ENCODE measurements at regions not wholly inside any gene's neighbourhood (a gene's known extent, or its start where the extent isn't known, plus 50 kb on each side); places are given as distances from the start of the nearest gene placed in this dataset.

- WGBS (ENCODE audit: extremely low coverage, insufficient coverage, insufficient read length): no CpG with 5 or more reads among the region's 20 CpGs
- H2BK12ac ChIP-seq (ENCODE audit: low read length): no peak overlapping the region
- H3K79me2 ChIP-seq (ENCODE audit: control insufficient read depth, insufficient read depth, low read length, poor library complexity): no peaks in the 10 kb centered on the region
These were observed 163.5 kb downstream of the RTP5 start for GRCh38 chr2:242032780-242033656.

GRCh38 chr2:242034138-242034537 is 164.6 kb downstream of the RTP5 start:
- no peak for DNase-seq
- Histone ChIP-seq H3K4me2 (ENCODE audit: low read length) (no peak overlapping the region), H4K12ac (ENCODE audit: low read depth, low read length) (no peak overlapping the region), H2AFZ (ENCODE audit: insufficient read depth, low read length, poor library complexity) (no peak overlapping the region), H3K14ac (ENCODE audit: low read length) (no peak overlapping the region), H4K8ac (ENCODE audit: low read depth, low read length) (no peak overlapping the region), H3K4ac (ENCODE audit: low read depth, low read length) (no peak overlapping the region), H3K23ac (ENCODE audit: low read length) (no peak overlapping the region), H3K18ac (ENCODE audit: low read length) (no peak overlapping the region), H3K4me3 (ENCODE audit: low read depth, low read length) (no peak overlapping the region), H2BK120ac (ENCODE audit: insufficient read depth, low read length, poor library complexity) (no peak overlapping the region), H3K27ac (ENCODE audit: low read depth, low read length) (no peak overlapping the region), H3K4me1 (ENCODE audit: control insufficient read depth in 1 of 2, insufficient read depth in 2 of 2, low read length in 2 of 2) (no peaks in the 10 kb centered on the region), H2BK5ac (ENCODE audit: low read depth, low read length, poor library complexity) (no peak overlapping the region), H3K79me2 (ENCODE audit: control insufficient read depth, insufficient read depth, low read length, poor library complexity) (no peaks in the 10 kb centered on the region), H2BK12ac (ENCODE audit: low read length) (no peak overlapping the region), H3K9ac (ENCODE audit: low read length) (no peak overlapping the region), H3K27me3 (ENCODE audit: insufficient read depth, low read length) (no peaks in the 10 kb centered on the region), H3K36me3 (ENCODE audit: control insufficient read depth in 1 of 2, insufficient read depth in 2 of 2, low read length in 2 of 2) (no peaks in the 10 kb centered on the region), H3K79me1 (ENCODE audit: low read length) (no peaks in the 10 kb centered on the region), H2AK5ac (ENCODE audit: low read length) (no peak overlapping the region), H3K9me3 (ENCODE audit: insufficient read depth, low read depth, low read length) (peaks cover 2% of the 10 kb centered on the region), H4K91ac (ENCODE audit: low read depth, low read length) (no peak overlapping the region)
- no CpG with 5 or more reads among the region's 6 CpGs for WGBS (ENCODE audit: extremely low coverage, insufficient coverage, insufficient read length)

More at GRCh38 chr2:242032780-242033656, 163.5 kb downstream of the RTP5 start:
- Histone ChIP-seq H3K4ac (ENCODE audit: low read depth, low read length) (no peak overlapping the region), H2BK120ac (ENCODE audit: insufficient read depth, low read length, poor library complexity) (no peak overlapping the region), H3K4me2 (ENCODE audit: low read length) (no peak overlapping the region), H3K9ac (ENCODE audit: low read length) (no peak overlapping the region), H3K36me3 (ENCODE audit: control insufficient read depth in 1 of 2, insufficient read depth in 2 of 2, low read length in 2 of 2) (no peaks in the 10 kb centered on the region), H3K18ac (ENCODE audit: low read length) (no peak overlapping the region), H3K4me1 (ENCODE audit: control insufficient read depth in 1 of 2, insufficient read depth in 2 of 2, low read length in 2 of 2) (no peaks in the 10 kb centered on the region), H3K9me3 (ENCODE audit: insufficient read depth, low read depth, low read length) (peaks cover 3% of the 10 kb centered on the region), H3K4me3 (ENCODE audit: low read depth, low read length) (no peak overlapping the region), H4K12ac (ENCODE audit: low read depth, low read length) (no peak overlapping the region), H4K91ac (ENCODE audit: low read depth, low read length) (no peak overlapping the region), H3K79me1 (ENCODE audit: low read length) (no peaks in the 10 kb centered on the region), H2AK5ac (ENCODE audit: low read length) (no peak overlapping the region), H3K27me3 (ENCODE audit: insufficient read depth, low read length) (no peaks in the 10 kb centered on the region), H2BK5ac (ENCODE audit: low read depth, low read length, poor library complexity) (no peak overlapping the region), H3K27ac (ENCODE audit: low read depth, low read length) (no peak overlapping the region), H4K8ac (ENCODE audit: low read depth, low read length) (no peak overlapping the region), H3K14ac (ENCODE audit: low read length) (no peak overlapping the region), H3K23ac (ENCODE audit: low read length) (no peak overlapping the region), H2AFZ (ENCODE audit: insufficient read depth, low read length, poor library complexity) (no peak overlapping the region)
- DNase-seq: no peak

- whole genome bisulfite sequencing (ENCODE audit: extremely low coverage, insufficient coverage, insufficient read length): no CpG with 5 or more reads among the region's 37 CpGs
- Histone ChIP-seq H3K4me3 (ENCODE audit: low read depth, low read length) (no peak overlapping the region), H2AFZ (ENCODE audit: insufficient read depth, low read length, poor library complexity) (no peak overlapping the region), H4K12ac (ENCODE audit: low read depth, low read length) (no peak overlapping the region), H4K8ac (ENCODE audit: low read depth, low read length) (no peak overlapping the region), H3K4me1 (ENCODE audit: control insufficient read depth in 1 of 2, insufficient read depth in 2 of 2, low read length in 2 of 2) (no peaks in the 10 kb centered on the region), H2BK120ac (ENCODE audit: insufficient read depth, low read length, poor library complexity) (no peak overlapping the region), H3K27me3 (ENCODE audit: insufficient read depth, low read length) (no peaks in the 10 kb centered on the region), H3K9me3 (ENCODE audit: insufficient read depth, low read depth, low read length) (peaks cover 2% of the 10 kb centered on the region), H2BK12ac (ENCODE audit: low read length) (no peak overlapping the region), H3K4me2 (ENCODE audit: low read length) (no peak overlapping the region), H4K91ac (ENCODE audit: low read depth, low read length) (no peak overlapping the region), H2BK5ac (ENCODE audit: low read depth, low read length, poor library complexity) (no peak overlapping the region), H3K79me2 (ENCODE audit: control insufficient read depth, insufficient read depth, low read length, poor library complexity) (no peaks in the 10 kb centered on the region), H3K18ac (ENCODE audit: low read length) (no peak overlapping the region), H3K79me1 (ENCODE audit: low read length) (no peaks in the 10 kb centered on the region), H3K27ac (ENCODE audit: low read depth, low read length) (no peak overlapping the region), H3K4ac (ENCODE audit: low read depth, low read length) (no peak overlapping the region), H3K9ac (ENCODE audit: low read length) (no peak overlapping the region), H3K36me3 (ENCODE audit: control insufficient read depth in 1 of 2, insufficient read depth in 2 of 2, low read length in 2 of 2) (no peaks in the 10 kb centered on the region), H2AK5ac (ENCODE audit: low read length) (no peak overlapping the region), H3K14ac (ENCODE audit: low read length) (no peak overlapping the region), H3K23ac (ENCODE audit: low read length) (no peak overlapping the region)
- DNase-seq: no peak
These were observed 165.7 kb downstream of the RTP5 start for GRCh38 chr2:242034996-242035814.

GRCh38 chr2:242035858-242036652 is 166.5 kb downstream of the RTP5 start:
- Histone ChIP-seq H3K79me1 (ENCODE audit: low read length) (no peaks in the 10 kb centered on the region), H3K4ac (ENCODE audit: low read depth, low read length) (no peak overlapping the region), H4K8ac (ENCODE audit: low read depth, low read length) (no peak overlapping the region), H4K91ac (ENCODE audit: low read depth, low read length) (no peak overlapping the region), H2BK120ac (ENCODE audit: insufficient read depth, low read length, poor library complexity) (no peak overlapping the region), H3K23ac (ENCODE audit: low read length) (no peak overlapping the region), H3K4me1 (ENCODE audit: control insufficient read depth in 1 of 2, insufficient read depth in 2 of 2, low read length in 2 of 2) (no peaks in the 10 kb centered on the region), H3K18ac (ENCODE audit: low read length) (no peak overlapping the region), H2BK5ac (ENCODE audit: low read depth, low read length, poor library complexity) (no peak overlapping the region), H3K36me3 (ENCODE audit: control insufficient read depth in 1 of 2, insufficient read depth in 2 of 2, low read length in 2 of 2) (no peaks in the 10 kb centered on the region), H3K4me2 (ENCODE audit: low read length) (no peak overlapping the region), H2AK5ac (ENCODE audit: low read length) (no peak overlapping the region), H3K9me3 (ENCODE audit: insufficient read depth, low read depth, low read length) (peaks cover 2% of the 10 kb centered on the region), H3K27me3 (ENCODE audit: insufficient read depth, low read length) (no peaks in the 10 kb centered on the region), H3K9ac (ENCODE audit: low read length) (no peak overlapping the region), H3K27ac (ENCODE audit: low read depth, low read length) (no peak overlapping the region), H3K4me3 (ENCODE audit: low read depth, low read length) (no peak overlapping the region), H3K79me2 (ENCODE audit: control insufficient read depth, insufficient read depth, low read length, poor library complexity) (no peaks in the 10 kb centered on the region), H3K14ac (ENCODE audit: low read length) (no peak overlapping the region), H4K12ac (ENCODE audit: low read depth, low read length) (no peak overlapping the region), H2AFZ (ENCODE audit: insufficient read depth, low read length, poor library complexity) (no peak overlapping the region), H2BK12ac (ENCODE audit: low read length) (no peak overlapping the region)
- DNase-seq: no peak
- WGBS (ENCODE audit: extremely low coverage, insufficient coverage, insufficient read length): no CpG with 5 or more reads among the region's 17 CpGs

Data from trophoblast cell (in vitro differentiated cells and primary cell).